HCT116 (cell line): ENCODE measurements at regions not wholly inside any gene's neighbourhood (a gene's known extent, or its start where the extent isn't known, plus 50 kb on each side); places are given as distances from the start of the nearest gene placed in this dataset.

ENCODE experiments used
- ATAC-seq: fragments of 200-7000 bp; cut with Tn5 transposase; 2 replicates; pipeline ENCODE4 v1.9.1; 2020; ENCODE audit warnings: mild to moderate bottlenecking, moderate library complexity
- BruUV-seq: library from RNA; stranded (reverse); fragments of 400-500 nt; replicated peaks from 2 replicates; lab custom pipeline; 2021; lab: Mats Ljungman, UMichigan
- CTCF ChIA-PET: fragments of 300-600 bp; sonication (Branson Sonifier 250); formaldehyde crosslinking; loops from one replicate; lab custom pipeline; 2021; ENCODE audit warnings: antibody characterized with exemption; lab: Charles Lee
- POLR2A ChIA-PET: fragments of 300-600, 350-600 bp; sonication (Branson Sonifier 250); formaldehyde crosslinking; loops from one replicate; lab custom pipeline; 2021; ENCODE audit warnings: antibody characterized with exemption; lab: Charles Lee
- RAD21 ChIA-PET, 2 experiments: fragments of 300-600 bp; sonication (Branson Sonifier 250); formaldehyde crosslinking; loops; one replicate each; lab custom pipeline; 2023; ENCODE audit warnings: low total read pairs in 2 of 2; ENCODE audit not compliant: uncharacterized antibody in 2 of 2, unreplicated experiment in 2 of 2, low non-redundant PET in 1 of 2; lab: Charles Lee
- DNase-seq: peaks from one replicate; pipeline ENCODE4 v3.0.0-alpha.2; 2010; ENCODE audit warnings: low read depth, low spot score
- H2AFZ ChIP-seq: fragments of 200-600 bp; shearing (Covaris generic), sonication (generic); 2 replicates; pipeline ENCODE4 v1.6.1; 2017; ENCODE audit warnings: low read depth, mixed run types, mixed read lengths, antibody characterized with exemption, low read length; ENCODE audit not compliant: poor library complexity, severe bottlenecking
- H3K27ac ChIP-seq: 2 replicates; pipeline ENCODE4 v1.5.1; 2012; ENCODE audit warnings: low read depth, low read length
- H3K27me3 ChIP-seq: fragments of 200-600 bp; sonication (generic); 2 replicates; pipeline ENCODE4 v1.6.1; 2016; ENCODE audit warnings: mixed run types, low read length, mixed read lengths; ENCODE audit not compliant: insufficient read depth
- H3K36me3 ChIP-seq, 2 experiments: fragments of 200-500 bp in 1 of 2; fragments of 200-600 bp in 1 of 2; sonication (Bioruptor generic) in 1 of 2; sonication (generic) in 1 of 2; 2 replicates each; pipeline versions ENCODE4 v1.5.1 to v1.6.1; 2014 to 2016; ENCODE audit warnings: low read length in 2 of 2, inconsistent platforms in 1 of 2, mixed read lengths in 1 of 2, mixed run types in 1 of 2; ENCODE audit not compliant: insufficient read depth in 2 of 2, control insufficient read depth in 1 of 2
- H3K4me1 ChIP-seq, 2 experiments: fragments of 200-600 bp in 1 of 2; sonication (generic) in 1 of 2; 2 replicates each; pipeline versions ENCODE4 v1.5.1 to v1.6.1; 2012 to 2017; ENCODE audit warnings: low read length in 2 of 2, inconsistent platforms in 1 of 2, mild to moderate bottlenecking in 1 of 2, mixed read lengths in 1 of 2, mixed run types in 1 of 2, moderate library complexity in 1 of 2; ENCODE audit not compliant: insufficient read depth in 2 of 2, control insufficient read depth in 1 of 2
- H3K4me2 ChIP-seq: fragments of 200-600 bp; sonication (generic); 2 replicates; pipeline ENCODE4 v1.6.1; 2017; ENCODE audit warnings: mixed run types, low read length, mixed read lengths
- H3K4me3 ChIP-seq, 2 experiments: fragments of 200-600 bp in 1 of 2; sonication (generic) in 1 of 2; replicated peaks in 1 of 2; 2 replicates each; pipeline ENCODE4 v1.5.1; 2011 to 2016; ENCODE audit warnings: low read length in 2 of 2, control low read depth in 1 of 2, low read depth in 1 of 2, mild to moderate bottlenecking in 1 of 2, mixed read lengths in 1 of 2, mixed run types in 1 of 2
- H3K79me2 ChIP-seq: fragments of 200-600 bp; sonication (generic); 2 replicates; pipeline ENCODE4 v1.6.1; 2017; ENCODE audit warnings: mild to moderate bottlenecking, mixed run types, low read length, moderate library complexity, mixed read lengths; ENCODE audit not compliant: insufficient read depth
- H3K9ac ChIP-seq: fragments of 200-600 bp; sonication (generic); 2 replicates; pipeline ENCODE4 v1.6.1; 2016; ENCODE audit warnings: low read length, mixed read lengths
- H3K9me2 ChIP-seq: fragments of 200-600 bp; sonication (generic), shearing (Covaris generic); 2 replicates; pipeline ENCODE4 v1.6.1; 2017; ENCODE audit warnings: mixed run types, mild to moderate bottlenecking, moderate library complexity; ENCODE audit not compliant: insufficient read depth
- H3K9me3 ChIP-seq, 2 experiments: fragments of 200-500 bp in 1 of 2; fragments of 200-600 bp in 1 of 2; sonication (Bioruptor generic) in 1 of 2; sonication (generic) in 1 of 2; 2 replicates each; pipeline ENCODE4 v1.6.1; 2014 to 2017; ENCODE audit warnings: low read length in 2 of 2, mixed read lengths in 2 of 2, inconsistent platforms in 1 of 2, low read depth in 1 of 2, mild to moderate bottlenecking in 1 of 2, mixed run types in 1 of 2, moderate library complexity in 1 of 2; ENCODE audit not compliant: control insufficient read depth in 1 of 2, insufficient read depth in 1 of 2
- H4K20me1 ChIP-seq: fragments of 200-600 bp; sonication (generic), shearing (Covaris generic); 2 replicates; pipeline ENCODE4 v1.6.1; 2017; ENCODE audit warnings: mixed run types, mild to moderate bottlenecking, moderate library complexity; ENCODE audit not compliant: insufficient read depth
- ATF3 ChIP-seq: IDR thresholded peaks from 2 replicates; pipeline ENCODE4 v1.6.1; 2012
- EZH2phosphoT487 ChIP-seq: fragments of 200-600 bp; IDR thresholded peaks from 2 replicates; pipeline ENCODE4 v1.6.1; 2018; ENCODE audit warnings: antibody characterized with exemption, borderline replicate concordance
- POLR2A ChIP-seq: IDR thresholded peaks from 2 replicates; pipeline ENCODE4 v1.7.0; 2011; ENCODE audit warnings: borderline replicate concordance; ENCODE audit not compliant: insufficient read depth, insufficient read length; ENCODE audit errors: extremely low read depth
- POLR2AphosphoS5 ChIP-seq: IDR thresholded peaks from 2 replicates; pipeline ENCODE4 v1.6.1; 2011; ENCODE audit warnings: mild to moderate bottlenecking, low read depth, low read length, moderate library complexity
- SP1 ChIP-seq: IDR thresholded peaks from 2 replicates; pipeline ENCODE4 v1.6.1; 2012; ENCODE audit warnings: low read depth
- TCF7L2 ChIP-seq: IDR thresholded peaks from 2 replicates; pipeline ENCODE4 v1.7.0; 2011; ENCODE audit warnings: borderline replicate concordance, inconsistent platforms; ENCODE audit not compliant: insufficient read depth, insufficient read length; ENCODE audit errors: extremely low read depth
- ZNF274 ChIP-seq: fragments of 200-500 bp; sonication (Bioruptor generic); IDR thresholded peaks from 2 replicates; pipeline ENCODE4 v1.6.1; 2014; ENCODE audit warnings: mild to moderate bottlenecking, low read depth, low read length, inconsistent platforms
- intact Hi-C: fragments of 100-400 bp; cut with micrococcal nuclease; formaldehyde crosslinking; loops from 2 replicates; pipeline ENCODE4 v1.10.0; 2022

- no TSS peak for BruUV-seq
- Histone ChIP-seq H3K79me2 (no peaks in the 10 kb centered on the region), H3K9me2 (no peaks in the 10 kb centered on the region), H3K9me3 (no peaks in the 10 kb centered on the region), H3K36me3 (no peaks in the 10 kb centered on the region), H3K4me3 (no peak overlapping the region), H3K4me2 (no peak overlapping the region), H3K27me3 (no peaks in the 10 kb centered on the region), H3K27ac (no peak overlapping the region), H3K9ac (no peak overlapping the region), H3K4me1 (peaks cover 5 to 8% of the 10 kb centered on the region in 2 experiments; a peak in 2 of 4 replicates), H4K20me1 (no peaks in the 10 kb centered on the region), H2AFZ (no peak overlapping the region)
- RAD21 ChIA-PET, result no interaction called here
- DNase-seq (no peak), ATAC-seq (no peak)
- CTCF ChIA-PET, result no interaction called here
- TF ChIP-seq SP1 (no peak), POLR2A (no peak), ATF3 (no peak), POLR2AphosphoS5 (no peak), TCF7L2 (no peak), EZH2phosphoT487 (no peak), ZNF274 (no peak)
- intact Hi-C loops, result no loop called here
- POLR2A ChIA-PET, result interaction anchor here (0.6 kb wide), 1 partner anchor 18 kb away, joined by 3 read pairs; no protein-coding TSS in a partner anchor
Measured at GRCh38 chr5:125411744-125412560, 665.5 kb upstream of the ZNF608 start.
